HG03565 (cell line): ENCODE measurements at regions not wholly inside any gene's neighbourhood (a gene's known extent, or its start where the extent isn't known, plus 50 kb on each side); places are given as distances from the start of the nearest gene placed in this dataset.
"Not testable (repeated sequence)": the region's sequence is repeated elsewhere in the genome, so short reads cannot be mapped to it uniquely, and the experiment has no call there.

Experiments
- ATAC-seq: cut with Tn5 transposase; IDR thresholded peaks from one replicate; pipeline ENCODE4 v1.9.1; 2021; ENCODE audit warnings: mild to moderate bottlenecking, moderate library complexity; ENCODE audit not compliant: unreplicated experiment

DNA sequence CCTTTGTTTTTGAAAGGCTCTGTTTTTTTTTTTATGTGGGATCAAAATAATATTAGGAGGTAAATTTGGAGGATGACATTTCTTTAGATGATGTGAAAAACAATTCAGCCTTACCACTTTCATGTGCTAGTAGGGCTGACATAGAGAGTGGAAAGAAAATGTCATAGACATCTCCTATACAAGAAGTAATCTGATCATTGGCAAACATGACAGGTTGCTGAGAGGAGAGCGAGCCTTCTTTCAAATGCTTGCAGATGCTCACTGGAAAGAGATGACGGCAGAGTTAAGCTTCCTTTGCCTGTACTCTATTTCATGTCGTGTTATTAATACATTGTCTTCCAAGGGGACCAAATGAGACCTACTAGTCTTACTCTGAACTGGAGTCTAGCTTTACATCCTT, 160.1 kb upstream of the DAP start:
- ATAC-seq, result no peak

DNA sequence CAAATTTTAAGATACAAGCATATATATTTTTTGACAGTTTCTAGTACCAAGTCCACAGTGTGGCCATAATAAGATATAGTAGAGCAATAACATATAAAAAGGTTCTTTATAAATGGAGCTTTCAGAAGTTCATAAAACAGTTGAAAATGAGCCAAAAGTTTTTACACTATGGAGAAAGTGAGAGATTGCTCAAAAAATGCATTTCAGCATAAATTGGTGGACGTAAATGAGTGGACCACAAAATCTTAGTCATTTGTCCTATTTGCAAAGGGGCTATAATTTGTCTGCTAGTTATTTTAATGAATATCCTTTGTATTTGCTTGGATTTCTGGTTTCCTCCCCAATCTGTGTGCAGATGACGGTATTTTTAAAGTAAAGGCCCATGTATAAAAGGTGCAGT, 159.4 kb upstream of the DAP start:
- ATAC-seq, result no peak

DNA sequence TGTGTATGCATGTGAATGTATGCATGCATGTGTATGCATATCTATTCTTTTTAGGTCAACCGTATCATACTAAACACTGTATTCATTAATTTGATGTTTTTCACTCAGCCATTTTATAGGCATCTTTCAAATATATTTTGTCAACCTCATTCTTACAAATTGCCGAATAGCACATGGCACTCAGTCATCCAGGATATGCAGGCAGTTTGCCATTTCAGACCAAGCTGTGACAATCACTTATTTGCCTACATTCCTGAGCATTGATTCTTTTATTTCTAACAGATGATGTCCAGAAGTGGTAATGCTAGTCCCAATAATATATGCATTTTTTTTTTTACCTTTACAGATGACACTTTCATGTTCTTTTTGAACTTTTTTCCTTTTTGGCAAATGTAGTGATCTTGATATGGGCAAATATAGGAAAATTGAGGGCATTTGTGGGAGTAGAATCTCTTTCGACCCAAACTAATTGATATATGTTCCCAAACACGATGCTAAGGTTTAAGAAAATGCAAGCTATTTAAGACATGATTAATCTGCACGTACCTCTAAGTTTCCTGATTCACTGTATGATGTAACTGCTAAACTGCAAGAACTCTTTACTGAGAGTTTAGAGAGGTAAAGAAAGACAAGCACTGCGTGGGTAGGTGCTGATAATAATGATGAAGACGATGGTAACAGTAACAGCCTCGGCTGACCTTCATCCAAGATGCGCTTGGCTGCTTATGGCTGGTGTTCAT, 153.9 kb upstream of the DAP start:
- no peak for ATAC-seq

DNA sequence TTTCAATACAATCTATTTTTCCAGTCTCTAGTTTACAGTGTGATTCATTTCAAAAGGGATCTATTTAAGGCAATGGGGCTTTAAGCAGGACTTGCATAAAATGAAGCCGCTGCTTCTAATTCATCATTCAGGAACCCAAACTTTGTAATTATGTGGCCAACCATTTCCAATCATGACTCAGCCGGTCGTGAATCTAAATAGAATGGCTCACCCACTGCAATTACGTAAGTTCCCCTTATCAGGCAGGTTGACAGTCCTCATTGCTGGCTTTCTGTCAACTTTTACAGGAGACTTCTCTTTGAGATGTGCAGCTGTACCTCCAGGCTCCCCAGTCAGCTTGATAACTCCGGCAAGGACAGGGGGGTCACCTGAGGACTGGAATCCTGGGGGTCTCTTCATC, 152.8 kb upstream of the DAP start:
- no peak for ATAC-seq

DNA sequence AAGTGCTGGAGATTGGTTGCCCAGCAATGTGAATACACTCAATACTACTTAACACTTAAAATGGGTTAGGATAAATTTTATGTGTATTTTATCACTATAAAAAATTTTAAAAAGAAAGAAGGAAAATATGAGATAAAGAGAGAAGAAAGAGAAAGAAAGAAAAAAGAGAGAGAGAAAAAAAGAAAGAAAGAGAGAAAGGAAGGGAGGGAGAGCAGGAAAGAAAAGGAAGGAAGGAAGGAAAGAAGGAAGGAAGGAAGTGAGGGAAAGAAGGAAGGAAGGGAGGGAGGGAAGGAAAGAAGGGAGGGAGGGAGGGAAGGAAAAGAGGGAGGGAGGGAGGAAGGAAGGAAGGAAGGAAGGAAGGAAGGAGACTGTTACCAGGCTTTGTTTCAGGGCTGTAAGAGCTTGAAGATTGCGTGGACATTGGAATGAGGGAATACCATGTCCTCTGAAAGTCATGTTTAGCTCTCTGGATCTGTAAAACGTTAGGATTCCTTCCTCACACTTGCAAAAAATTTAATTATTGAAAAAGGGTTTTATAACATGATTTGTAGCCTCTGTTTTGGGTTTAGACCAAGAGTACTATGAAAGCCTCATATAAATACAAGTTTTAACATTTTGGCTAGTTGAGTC, 152.3 kb upstream of the DAP start:
- no peak for ATAC-seq

DNA sequence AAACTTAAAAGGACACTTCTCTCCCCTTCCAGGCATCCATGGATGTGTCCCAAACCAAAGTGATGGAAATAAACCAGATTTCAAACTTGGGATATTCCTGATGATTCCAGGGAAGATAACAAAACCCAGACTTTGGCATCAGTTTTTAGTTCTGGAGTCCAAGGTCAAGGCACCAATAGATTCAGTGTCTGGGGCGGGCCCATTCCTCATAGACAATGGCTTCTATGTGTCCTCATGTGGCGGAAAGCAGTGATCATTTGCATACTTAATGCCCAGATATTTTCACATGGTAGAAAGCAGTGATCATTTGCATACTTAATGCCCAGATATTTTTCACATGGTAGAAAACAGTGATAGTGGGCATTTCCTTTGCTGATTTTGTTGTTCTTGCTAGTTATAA, 151.4 kb upstream of the DAP start:
- ATAC-seq, result no peak

DNA sequence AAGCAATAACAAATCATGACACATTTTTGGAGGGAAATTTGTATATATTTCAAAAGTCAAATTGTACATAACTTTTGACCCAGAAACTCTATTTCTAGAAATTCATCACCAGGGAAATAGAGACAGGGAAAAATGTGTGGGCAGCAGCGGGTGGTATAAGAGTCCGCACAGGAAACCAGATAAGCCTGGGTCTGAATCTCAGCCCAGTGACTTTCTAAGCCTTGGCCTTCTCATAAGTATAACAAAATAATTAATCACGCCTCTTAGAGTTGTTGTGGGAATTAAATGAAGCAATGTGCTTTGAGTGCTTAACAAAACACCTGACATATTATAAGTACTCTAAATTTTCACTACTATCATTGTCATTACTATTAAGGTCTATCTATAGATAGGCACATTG, 149.2 kb upstream of the DAP start:
- ATAC-seq, result no peak

DNA sequence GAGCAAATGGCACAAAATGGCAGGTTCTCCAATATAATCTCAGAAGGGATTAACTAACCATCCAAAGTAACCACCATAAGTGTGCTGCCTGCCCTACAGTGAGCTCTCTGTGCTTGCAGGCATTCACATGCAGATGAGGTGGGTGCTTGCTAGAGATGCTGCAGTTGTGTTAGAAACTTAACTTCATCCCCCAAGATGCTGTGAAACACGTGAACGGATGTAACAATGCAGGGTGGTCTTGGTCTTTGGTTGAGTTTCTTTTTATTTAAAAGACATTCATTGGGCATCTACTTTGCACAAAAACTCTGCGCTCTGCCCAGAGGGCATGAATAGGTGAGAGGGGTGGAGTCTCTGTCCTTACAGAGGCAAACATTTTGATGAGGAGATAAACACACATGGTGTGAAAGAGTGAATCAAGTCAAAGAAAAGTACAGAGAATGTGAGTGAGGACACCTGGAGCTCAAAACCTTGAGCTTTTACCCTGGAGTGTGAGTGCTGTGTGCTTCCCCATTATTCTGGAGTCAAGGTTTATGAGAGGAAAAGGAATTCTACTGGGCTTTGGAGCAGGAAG, 143.9 kb upstream of the DAP start:
- no peak for ATAC-seq

DNA sequence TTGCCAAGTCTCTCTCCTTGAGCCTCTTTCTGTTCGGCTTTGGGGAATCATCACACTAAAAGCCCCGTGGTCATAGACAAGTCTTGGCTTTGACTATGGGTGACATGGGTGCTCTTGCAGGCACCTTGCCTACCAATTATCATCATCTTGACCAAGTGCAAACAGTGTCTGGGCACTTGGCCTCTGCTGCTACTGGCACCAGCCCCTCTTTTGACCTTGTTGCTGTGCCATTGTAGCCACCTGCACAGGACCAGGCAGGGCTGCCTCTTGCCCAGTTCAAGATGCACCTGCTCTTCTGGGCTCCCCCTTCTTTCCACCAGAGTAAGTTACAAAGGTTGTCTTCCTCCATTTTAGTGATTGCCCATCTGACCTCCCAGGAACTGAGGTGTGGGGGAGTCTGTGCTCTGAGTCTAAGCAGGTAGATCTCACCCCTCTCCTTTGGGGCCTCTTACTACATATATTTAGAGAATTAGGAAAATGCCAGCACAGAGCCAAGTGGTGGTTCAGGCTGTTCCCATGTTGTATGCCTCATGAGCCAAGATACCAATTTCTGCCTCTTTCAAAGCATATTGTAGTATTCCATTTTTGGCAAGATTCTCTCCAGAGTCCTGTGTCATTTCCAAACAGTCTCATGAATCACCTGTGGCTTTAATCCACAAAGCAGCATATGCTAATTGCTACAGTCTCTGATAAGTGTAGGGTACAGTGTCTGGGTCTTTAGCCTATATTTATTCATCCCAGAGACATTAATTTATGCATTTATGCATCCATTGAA, 142.9 kb upstream of the DAP start:
- ATAC-seq, result no peak

DNA sequence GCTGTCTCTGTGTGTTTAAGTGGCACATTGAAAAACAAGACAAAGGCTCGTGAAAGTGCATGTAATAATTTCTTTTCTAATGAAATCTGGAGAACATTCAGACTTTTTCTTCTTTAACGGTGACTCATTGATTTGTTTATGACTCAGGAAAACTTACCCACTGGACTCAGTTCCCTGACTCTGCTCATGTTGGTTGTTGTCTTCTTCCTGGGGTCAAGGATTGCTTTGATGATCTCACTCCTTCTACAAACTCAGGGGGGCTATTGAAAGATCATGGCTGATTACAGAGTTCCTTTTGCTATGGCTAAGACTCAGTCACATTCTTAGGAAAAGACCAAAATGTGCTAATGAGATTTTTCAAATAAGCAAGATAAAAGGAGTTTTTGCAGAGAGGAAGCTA, 141.1 kb upstream of the DAP start:
- no peak for ATAC-seq

DNA sequence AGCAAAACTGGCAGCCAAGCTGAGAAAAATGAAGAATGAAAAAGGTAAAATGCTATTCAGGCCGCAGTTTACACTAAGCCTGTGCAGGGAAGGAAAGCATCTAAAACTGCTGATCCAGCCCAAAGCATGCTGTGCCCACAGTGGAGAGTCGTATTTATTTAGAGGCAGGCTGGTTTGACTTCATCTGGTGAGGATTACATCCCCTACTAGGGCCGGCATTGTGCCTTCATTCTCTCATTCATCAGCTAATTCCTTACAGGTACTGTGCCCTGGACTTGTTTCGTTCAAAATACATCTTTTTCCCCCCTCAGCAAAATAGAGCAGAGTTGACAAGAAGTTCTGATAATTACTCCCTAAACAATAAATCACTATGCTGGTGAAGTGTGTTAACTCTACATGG, 137.5 kb upstream of the DAP start:
- no peak for ATAC-seq

DNA sequence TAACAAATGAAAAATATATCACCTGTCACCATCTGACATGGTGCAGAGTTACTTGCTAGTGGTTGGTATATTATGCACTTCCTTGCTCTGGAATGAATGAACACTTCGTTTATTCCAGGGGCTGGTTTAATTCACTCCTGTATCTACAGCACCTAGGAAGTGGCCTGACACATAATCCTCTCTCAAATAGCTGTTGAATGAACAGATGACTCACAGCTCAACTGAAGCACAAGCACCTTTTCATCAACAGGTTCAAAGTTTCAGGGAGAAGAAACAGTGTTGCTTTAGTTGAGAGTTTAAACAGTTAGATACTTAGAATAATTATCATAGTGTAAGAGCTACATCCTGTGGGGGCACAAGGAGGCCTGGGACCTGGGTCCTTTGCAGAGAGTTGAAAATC, 135.0 kb upstream of the DAP start:
- ATAC-seq, result no peak

DNA sequence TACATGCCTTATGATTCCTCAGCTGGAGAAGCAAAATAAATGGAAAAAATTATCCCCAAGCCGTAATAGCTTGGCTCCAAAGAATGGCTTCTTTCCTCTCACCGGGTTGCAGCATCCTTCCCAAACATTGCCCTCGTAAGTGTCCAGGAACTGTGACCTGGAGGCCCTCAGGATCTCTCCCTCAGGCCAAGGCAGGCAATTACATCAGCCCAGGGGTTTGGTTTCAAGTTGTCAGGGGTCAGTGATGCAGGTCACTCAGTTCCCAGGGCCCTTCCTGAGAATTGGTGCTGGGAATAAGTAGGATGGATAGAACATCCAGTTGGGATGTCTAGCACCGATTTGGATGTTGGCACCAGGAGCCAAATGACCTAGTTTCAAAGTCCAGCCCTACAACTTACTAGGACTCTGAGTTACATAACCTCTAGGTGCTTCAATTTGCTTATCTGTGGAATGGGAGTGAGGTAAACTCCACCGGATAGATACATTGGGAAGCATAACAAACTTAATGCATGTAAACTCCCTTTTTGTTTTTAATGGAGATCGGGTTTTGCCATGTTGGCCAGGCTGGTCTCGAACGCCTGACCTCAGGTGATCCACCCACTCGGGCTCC, 133.5 kb upstream of the DAP start:
- ATAC-seq, result no peak

DNA sequence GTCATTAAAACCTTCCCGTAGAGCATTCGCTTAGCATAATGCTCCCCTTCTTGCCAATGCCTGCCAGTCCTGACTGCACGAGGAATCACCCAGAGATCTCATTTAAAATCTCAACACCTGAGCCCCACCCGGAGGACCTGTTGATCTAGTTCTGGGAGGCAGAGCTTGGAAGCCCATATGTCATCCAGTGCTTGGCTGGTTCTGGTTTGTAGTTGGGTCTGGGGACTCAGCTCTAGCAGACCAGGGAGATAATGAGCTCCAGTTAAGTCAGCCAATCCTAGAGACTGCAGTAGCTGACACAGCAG, 131.8 kb upstream of the DAP start:
- ATAC-seq, result no peak

DNA sequence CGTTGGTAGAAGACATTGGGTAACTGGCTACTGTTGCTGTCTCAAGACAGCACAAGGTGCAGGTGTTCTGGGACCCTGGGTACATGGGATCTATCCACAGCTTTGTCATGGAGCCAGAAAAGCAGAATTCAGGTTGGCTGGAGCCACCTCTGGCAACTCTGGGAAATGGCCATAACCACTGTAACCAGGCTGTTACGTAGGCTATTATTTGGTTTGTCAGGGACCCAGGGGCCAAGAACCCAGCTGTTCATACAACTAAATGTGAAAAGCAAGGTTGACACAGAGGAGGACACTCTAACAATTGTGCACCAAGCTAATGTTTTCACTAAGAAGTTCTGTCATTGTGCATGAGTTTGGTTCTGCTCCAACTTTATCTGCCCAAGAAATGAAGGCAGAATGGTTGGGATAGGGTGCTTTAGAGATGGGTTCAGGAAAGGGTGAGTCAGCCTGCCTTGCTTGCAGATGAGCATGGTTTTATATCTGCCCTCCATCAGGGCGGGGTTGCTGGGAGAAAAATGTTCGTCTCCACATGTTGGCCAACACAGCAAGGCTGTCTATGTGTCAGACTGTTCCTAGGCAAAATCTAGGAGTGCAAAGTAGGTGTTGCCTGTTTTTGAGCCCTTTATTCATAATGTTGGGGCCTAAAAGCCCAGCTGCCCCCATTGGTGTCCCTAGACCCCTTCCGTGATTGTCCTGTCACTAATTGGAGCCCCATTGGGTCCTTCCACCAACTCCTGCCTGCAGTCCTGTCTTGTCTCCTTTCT, 131.3 kb upstream of the DAP start:
- ATAC-seq, result no peak

DNA sequence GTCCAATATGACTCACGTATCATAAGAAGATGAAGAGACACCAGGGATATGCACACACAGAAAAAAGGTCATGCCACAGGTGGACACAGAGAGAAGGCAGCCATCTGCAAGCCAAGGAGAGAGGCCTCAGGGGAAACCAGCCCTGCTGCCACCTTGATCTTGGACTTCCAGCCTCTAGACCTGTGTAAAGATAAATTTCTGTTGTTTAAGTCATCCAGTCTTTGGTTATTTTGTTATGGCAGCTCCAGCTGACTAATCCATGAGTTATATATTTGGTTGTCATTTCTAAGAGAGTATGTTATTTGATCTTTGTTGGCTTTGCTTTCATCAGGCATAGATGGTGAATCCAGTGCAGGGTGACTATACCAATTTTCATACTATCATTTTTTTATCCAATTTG, 130.2 kb upstream of the DAP start:
- ATAC-seq, result no peak

DNA sequence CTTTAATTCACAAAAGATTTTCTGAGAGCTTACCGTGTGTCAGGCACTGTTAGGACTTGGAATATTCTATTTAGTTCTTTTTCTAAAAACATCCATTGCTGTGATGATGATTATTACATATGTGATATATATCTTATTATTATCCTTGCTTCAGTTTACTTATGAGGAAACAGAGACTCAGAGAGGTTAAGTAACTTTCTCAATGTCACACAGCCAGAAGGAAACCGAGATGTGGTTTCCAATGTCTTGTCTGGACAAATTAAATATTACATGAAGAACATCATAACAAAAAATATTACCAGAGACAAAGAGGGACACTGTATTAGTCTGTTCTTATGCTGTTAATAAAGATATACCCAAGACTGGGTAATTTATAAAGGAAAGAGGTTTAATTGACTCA, 125.5 kb upstream of the DAP start:
- ATAC-seq, result no peak

DNA sequence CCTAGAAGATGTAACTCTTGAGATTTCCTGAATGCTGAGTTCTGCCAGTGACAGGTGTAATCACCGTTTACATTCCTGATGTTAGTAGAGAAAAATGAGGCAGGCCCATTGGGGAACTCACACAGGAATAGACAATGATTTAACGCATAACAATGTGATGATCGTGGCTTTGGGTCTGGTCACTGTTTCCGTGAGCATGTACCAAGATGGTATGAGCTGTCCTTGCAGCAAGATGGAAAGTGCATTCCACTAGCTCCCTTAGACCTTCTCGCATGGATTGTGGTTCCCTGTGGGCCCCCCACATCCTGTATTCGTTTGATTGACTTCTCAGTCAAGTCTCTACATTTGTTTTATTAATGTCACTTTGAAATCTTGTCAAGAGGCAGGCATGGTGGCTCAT, 124.0 kb upstream of the DAP start:
- ATAC-seq, result no peak

DNA sequence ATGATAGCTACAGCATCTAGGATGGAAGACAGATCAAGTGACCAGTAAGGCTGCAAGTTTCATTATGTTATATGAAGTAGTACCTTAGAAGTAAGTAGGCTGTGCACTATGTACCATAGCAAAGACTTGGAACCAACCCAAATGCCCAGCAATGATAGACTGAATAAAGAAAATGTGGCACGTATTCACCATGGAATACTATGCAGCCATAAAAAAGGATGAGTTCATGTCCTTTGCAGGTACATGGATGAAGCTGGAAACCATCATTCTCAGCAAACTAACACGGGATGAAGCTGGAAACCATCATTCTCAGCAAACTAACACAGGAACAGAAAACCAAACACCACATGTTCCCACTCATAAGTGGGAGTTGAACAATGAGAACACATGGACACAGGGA, 122.9 kb upstream of the DAP start:
- ATAC-seq, result not testable (repeated sequence)

DNA sequence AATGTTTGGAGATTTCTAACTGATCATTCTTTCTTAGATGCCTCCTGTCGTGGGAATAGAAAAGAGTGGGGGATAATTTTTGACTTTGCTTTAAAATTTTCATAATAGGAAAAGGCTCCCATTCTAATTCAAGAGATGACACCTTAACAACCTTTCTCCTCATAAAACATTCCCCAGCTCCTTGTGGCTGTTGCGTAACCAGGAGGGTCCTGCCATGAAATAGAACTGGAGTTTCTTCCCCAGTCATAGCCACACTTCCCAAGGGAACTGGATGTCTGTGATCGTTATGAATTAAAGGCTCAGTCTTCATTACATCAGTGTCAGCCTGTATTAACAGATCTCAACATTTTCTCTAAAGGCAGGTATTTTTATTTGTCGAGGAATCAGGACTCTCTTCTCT, 119.9 kb upstream of the DAP start:
- no peak for ATAC-seq

DNA sequence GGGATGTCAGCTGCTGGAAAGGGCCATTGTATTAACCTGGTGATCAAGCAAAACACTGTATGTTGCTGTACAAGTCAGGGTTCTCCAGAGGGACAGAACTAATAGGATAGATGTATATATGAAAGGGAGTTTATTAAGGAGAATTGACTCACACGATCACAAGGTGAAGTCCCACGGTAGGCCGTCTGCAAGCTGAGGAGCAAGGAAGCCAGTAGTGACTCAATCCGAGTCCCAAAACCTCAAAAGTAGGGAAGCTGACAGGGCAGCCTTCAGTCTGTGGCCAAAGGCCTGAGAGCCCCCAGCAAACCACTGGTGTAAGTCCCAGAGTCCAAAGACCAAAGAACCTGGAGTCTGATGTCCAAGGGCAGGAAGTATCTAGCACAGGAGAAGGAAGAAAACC, 116.0 kb upstream of the DAP start:
- not testable (repeated sequence) for ATAC-seq
